ENCODE measurements at regions not wholly inside any gene's neighbourhood (a gene's known extent, or its start where the extent isn't known, plus 50 kb on each side); places are given as distances from the start of the nearest gene placed in this dataset.
"Not testable (repeated sequence)": the region's sequence is repeated elsewhere in the genome, so short reads cannot be mapped to it uniquely, and the experiment has no call there.

- peak; percentile 5 for DNase-seq (ENCODE audit: low read depth)
- H3K4me3 ChIP-seq (ENCODE audit: low read depth, low read length), result not testable (repeated sequence)
These were observed 54.8 kb upstream of the FAM90A1 start for GRCh38 chr12:8282181-8282580.

- H3K4me3 ChIP-seq (ENCODE audit: low read depth, low read length); DNase-seq (ENCODE audit: low read depth): not testable (repeated sequence)
These were observed 58.3 kb upstream of the FAM90A1 start for GRCh38 chr12:8285681-8286080.

GRCh38 chr12:8291764-8292163 is 64.3 kb upstream of the FAM90A1 start:
- H3K4me3 ChIP-seq (ENCODE audit: low read depth, low read length), result not testable (repeated sequence)

GRCh38 chr12:8294662-8295061 is 67.2 kb upstream of the FAM90A1 start:
- DNase-seq (ENCODE audit: low read depth); H3K4me3 ChIP-seq (ENCODE audit: low read depth, low read length): not testable (repeated sequence)

More at GRCh38 chr12:8291764-8292163, 64.3 kb upstream of the FAM90A1 start:
- DNase-seq (ENCODE audit: low read depth), result not testable (repeated sequence)

- DNase-seq (ENCODE audit: low read depth); H3K4me3 ChIP-seq (ENCODE audit: low read depth, low read length): not testable (repeated sequence)
These were observed 81.2 kb upstream of the FAM90A1 start for GRCh38 chr12:8308611-8309010.

GRCh38 chr12:8315997-8316396 is 88.6 kb upstream of the FAM90A1 start:
- DNase-seq (ENCODE audit: low read depth); H3K4me3 ChIP-seq (ENCODE audit: low read depth, low read length): not testable (repeated sequence)

GRCh38 chr12:8317675-8318074 is 90.3 kb upstream of the FAM90A1 start:
- H3K4me3 ChIP-seq (ENCODE audit: low read depth, low read length); DNase-seq (ENCODE audit: low read depth): not testable (repeated sequence)

GRCh38 chr12:8320251-8320730 is 92.9 kb upstream of the FAM90A1 start:
- H3K4me3 ChIP-seq (ENCODE audit: low read depth, low read length); DNase-seq (ENCODE audit: low read depth): not testable (repeated sequence)

GRCh38 chr12:8320791-8321370 is 93.5 kb upstream of the FAM90A1 start:
- not testable (repeated sequence) for H3K4me3 ChIP-seq (ENCODE audit: low read depth, low read length); DNase-seq (ENCODE audit: low read depth)

GRCh38 chr12:8325145-8325839 is 97.9 kb upstream of the FAM90A1 start:
- not testable (repeated sequence) for H3K4me3 ChIP-seq (ENCODE audit: low read depth, low read length); DNase-seq (ENCODE audit: low read depth)

GRCh38 chr12:8328835-8329234 is 101.4 kb upstream of the FAM90A1 start:
- not testable (repeated sequence) for H3K4me3 ChIP-seq (ENCODE audit: low read depth, low read length); DNase-seq (ENCODE audit: low read depth)

- H3K4me3 ChIP-seq (ENCODE audit: low read depth, low read length), result not testable (repeated sequence)
These were observed 105.0 kb upstream of the FAM90A1 start for GRCh38 chr12:8332373-8332772.

GRCh38 chr12:8351073-8351472 is 104.7 kb upstream of the CLEC6A start:
- H3K4me3 ChIP-seq (ENCODE audit: low read depth, low read length); DNase-seq (ENCODE audit: low read depth): not testable (repeated sequence)

More at GRCh38 chr12:8332373-8332772, 105.0 kb upstream of the FAM90A1 start:
- DNase-seq (ENCODE audit: low read depth), result not testable (repeated sequence)

- not testable (repeated sequence) for H3K4me3 ChIP-seq (ENCODE audit: low read depth, low read length); DNase-seq (ENCODE audit: low read depth)
These were observed 101.0 kb upstream of the CLEC6A start for GRCh38 chr12:8354741-8355140.

- not testable (repeated sequence) for DNase-seq (ENCODE audit: low read depth); H3K4me3 ChIP-seq (ENCODE audit: low read depth, low read length)
These were observed 100.2 kb upstream of the CLEC6A start for GRCh38 chr12:8355531-8355930.

Data from choroid plexus epithelial cell (primary cell).